DOHH2 (cell line): ENCODE measurements at regions not wholly inside any gene's neighbourhood (a gene's known extent, or its start where the extent isn't known, plus 50 kb on each side); places are given as distances from the start of the nearest gene placed in this dataset.

Source experiments
- H3F3A ChIP-seq: fragments of 200-600 bp; sonication (generic), shearing (Covaris generic); 2 replicates; pipeline ENCODE4 v1.6.0; 2016; ENCODE audit warnings: antibody characterized with exemption, mild to moderate bottlenecking; ENCODE audit not compliant: control insufficient read depth, insufficient read depth
- H3K27ac ChIP-seq: fragments of 200-600 bp; sonication (generic); 2 replicates; pipeline ENCODE4 v1.5.1; 2014; ENCODE audit warnings: low read depth, mild to moderate bottlenecking, low read length, moderate library complexity
- H3K27me3 ChIP-seq: fragments of 200-600 bp; sonication (generic); 2 replicates; pipeline ENCODE4 v1.6.1; 2014; ENCODE audit warnings: mild to moderate bottlenecking, low read length, mixed read lengths; ENCODE audit not compliant: control insufficient read depth
- H3K36me3 ChIP-seq: fragments of 200-600 bp; sonication (generic); 2 replicates; pipeline ENCODE4 v1.6.1; 2014; ENCODE audit warnings: mild to moderate bottlenecking, low read length, moderate library complexity, mixed read lengths; ENCODE audit not compliant: control insufficient read depth
- H3K4me1 ChIP-seq: fragments of 200-600 bp; sonication (generic); 2 replicates; pipeline ENCODE4 v1.6.1; 2014; ENCODE audit warnings: mild to moderate bottlenecking, low read length, mixed read lengths; ENCODE audit not compliant: control insufficient read depth
- H3K4me2 ChIP-seq: fragments of 200-600 bp; sonication (generic); 2 replicates; pipeline ENCODE4 v1.6.0; 2014; ENCODE audit warnings: mild to moderate bottlenecking, low read length, moderate library complexity
- H3K4me3 ChIP-seq: fragments of 200-600 bp; sonication (generic); 2 replicates; pipeline ENCODE4 v1.5.1; 2014; ENCODE audit warnings: mild to moderate bottlenecking, low read length, mixed read lengths
- H3K79me2 ChIP-seq: fragments of 200-600 bp; sonication (generic); 2 replicates; pipeline ENCODE4 v1.6.1; 2014; ENCODE audit warnings: mild to moderate bottlenecking, low read length, mixed read lengths; ENCODE audit not compliant: control insufficient read depth
- H3K9me2 ChIP-seq: fragments of 200-600 bp; sonication (generic); replicated peaks from 2 replicates; pipeline ENCODE4 v1.6.1; 2014; ENCODE audit warnings: mild to moderate bottlenecking, low read length, mixed read lengths; ENCODE audit not compliant: control insufficient read depth
- H3K9me3 ChIP-seq: fragments of 200-600 bp; sonication (generic); 2 replicates; pipeline ENCODE4 v1.6.1; 2014; ENCODE audit warnings: antibody characterized with exemption, low read length, mixed read lengths; ENCODE audit not compliant: control insufficient read depth, insufficient read depth
- H4K20me1 ChIP-seq: fragments of 200-600 bp; sonication (generic); 2 replicates; pipeline ENCODE4 v1.6.0; 2014; ENCODE audit warnings: low read depth, mild to moderate bottlenecking, antibody characterized with exemption, low read length, moderate library complexity; ENCODE audit not compliant: control insufficient read depth, insufficient read depth
- CTCF ChIP-seq: fragments of 200-600 bp; sonication (generic); IDR thresholded peaks from one replicate; pipeline ENCODE4 v1.5.1; 2014; ENCODE audit warnings: antibody characterized with exemption, mild to moderate bottlenecking, low read depth, low read length; ENCODE audit not compliant: poor library complexity, severe bottlenecking
- EZH2phosphoT487 ChIP-seq: fragments of 200-600 bp; sonication (generic); IDR thresholded peaks from 2 replicates; pipeline ENCODE4 v1.6.1; 2017; ENCODE audit warnings: borderline replicate concordance, mild to moderate bottlenecking, antibody characterized with exemption, low read length, moderate library complexity, mixed read lengths

DNA sequence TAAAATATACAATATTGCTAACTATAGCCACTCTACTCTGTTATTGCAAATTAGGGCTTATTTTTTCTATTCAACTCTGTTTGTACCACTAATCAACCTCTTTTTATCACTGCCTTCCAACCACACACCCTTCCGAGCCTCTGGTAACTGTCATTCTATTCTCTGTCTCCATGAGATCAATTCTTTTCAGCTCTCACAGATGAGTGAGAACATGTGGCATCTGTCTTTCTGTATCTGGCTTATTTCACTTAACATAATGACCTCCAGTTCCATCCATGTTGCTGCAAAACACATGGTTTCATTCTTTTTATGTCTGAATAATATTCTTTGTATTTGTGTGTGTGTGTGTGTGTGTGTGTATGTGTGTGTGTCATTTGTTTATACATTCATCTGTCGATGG is 350.1 kb upstream of the DACH1 start:
- Histone ChIP-seq H3K79me2 (no peaks in the 10 kb centered on the region), H4K20me1 (no peaks in the 10 kb centered on the region), H3F3A (no peaks in the 10 kb centered on the region), H3K27ac (no peak overlapping the region), H3K27me3 (no peaks in the 10 kb centered on the region), H3K36me3 (no peaks in the 10 kb centered on the region), H3K4me1 (no peaks in the 10 kb centered on the region), H3K4me2 (no peak overlapping the region), H3K9me3 (no peaks in the 10 kb centered on the region; the same call in 1 of the 2 replicates), H3K9me2 (no peaks in the 10 kb centered on the region), H3K4me3 (no peak overlapping the region)
- TF ChIP-seq EZH2phosphoT487: no peak
- no peak for TF ChIP-seq CTCF

- H3K27me3 ChIP-seq: no peaks in the 10 kb centered on the region
- no peak overlapping the region for H3K4me2 ChIP-seq
- no peak overlapping the region for H3K27ac ChIP-seq
- no peaks in the 10 kb centered on the region for H3K79me2 ChIP-seq
- H3K36me3 ChIP-seq: no peaks in the 10 kb centered on the region
- H3K4me3 ChIP-seq: no peak overlapping the region
- no peaks in the 10 kb centered on the region for H3K9me3 ChIP-seq
- no peaks in the 10 kb centered on the region for H3F3A ChIP-seq
- H3K9me2 ChIP-seq: no peaks in the 10 kb centered on the region
- H3K4me1 ChIP-seq: no peaks in the 10 kb centered on the region
- H4K20me1 ChIP-seq: no peaks in the 10 kb centered on the region
- TF ChIP-seq CTCF: no peak
- no peak for TF ChIP-seq EZH2phosphoT487
Measured at GRCh38 chr13:72208112-72208645, 341.2 kb upstream of the DACH1 start.

DNA sequence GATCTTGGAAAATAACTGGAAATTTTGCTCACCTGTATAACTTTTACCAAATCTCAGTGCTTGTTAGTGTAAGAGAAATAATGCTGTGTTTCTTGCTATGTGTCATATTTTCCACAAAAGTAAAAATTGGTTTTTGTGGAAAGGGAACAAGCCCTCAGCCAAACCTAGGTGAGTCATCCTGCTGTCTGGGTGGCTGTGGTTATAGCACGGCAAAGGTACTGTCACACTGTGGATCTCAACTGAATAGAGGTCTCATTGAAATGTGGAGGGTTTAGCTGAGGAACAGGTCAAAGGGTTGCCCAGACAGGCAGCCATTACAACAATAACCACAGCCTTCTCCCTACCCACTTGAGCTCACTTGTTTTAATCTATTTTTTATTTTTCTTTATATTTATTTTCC is 338.8 kb upstream of the DACH1 start:
- no peaks in the 10 kb centered on the region for H3F3A ChIP-seq
- no peaks in the 10 kb centered on the region for H3K9me3 ChIP-seq
- H3K9me2 ChIP-seq: no peaks in the 10 kb centered on the region
- no peaks in the 10 kb centered on the region for H3K4me1 ChIP-seq
- H3K4me2 ChIP-seq: no peak overlapping the region
- H4K20me1 ChIP-seq: no peaks in the 10 kb centered on the region
- no peaks in the 10 kb centered on the region for H3K79me2 ChIP-seq
- TF ChIP-seq EZH2phosphoT487 (no peak), CTCF (no peak)
- H3K4me3 ChIP-seq: no peak overlapping the region
- H3K36me3 ChIP-seq: no peaks in the 10 kb centered on the region
- H3K27ac ChIP-seq: no peak overlapping the region
- H3K27me3 ChIP-seq: no peaks in the 10 kb centered on the region

DNA sequence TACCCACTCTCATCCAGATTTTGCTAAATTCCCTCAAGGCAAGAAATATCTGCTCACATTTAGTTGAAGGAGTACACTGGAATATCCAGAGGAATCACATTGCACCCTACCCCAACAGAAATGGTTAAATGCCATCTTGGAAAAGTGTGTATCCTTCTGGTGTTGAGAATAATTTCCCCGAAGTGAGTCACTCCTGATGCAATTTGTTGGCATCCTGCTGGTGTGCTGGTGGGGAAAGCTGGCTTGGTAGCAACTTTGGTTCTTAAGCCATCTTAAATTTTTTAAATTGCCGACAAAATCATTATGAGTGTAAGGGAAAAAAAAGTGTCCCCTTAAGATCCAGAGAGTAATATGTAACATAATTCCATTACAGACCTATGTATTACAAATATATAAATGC is 337.3 kb upstream of the DACH1 start:
- Histone ChIP-seq H3K79me2 (no peaks in the 10 kb centered on the region), H3K4me3 (no peak overlapping the region), H3K27ac (no peak overlapping the region), H4K20me1 (no peaks in the 10 kb centered on the region), H3K27me3 (no peaks in the 10 kb centered on the region), H3K9me3 (no peaks in the 10 kb centered on the region), H3F3A (no peaks in the 10 kb centered on the region), H3K9me2 (no peaks in the 10 kb centered on the region), H3K36me3 (no peaks in the 10 kb centered on the region), H3K4me2 (no peak overlapping the region), H3K4me1 (no peaks in the 10 kb centered on the region)
- TF ChIP-seq CTCF: no peak
- no peak for TF ChIP-seq EZH2phosphoT487
